IPS-NIHi11 (cell line): ENCODE measurements at regions not wholly inside any gene's neighbourhood (a gene's known extent, or its start where the extent isn't known, plus 50 kb on each side); places are given as distances from the start of the nearest gene placed in this dataset.

ENCODE experiments used
- DNase-seq: peaks from one replicate; pipeline ENCODE4 v3.0.0; 2012; ENCODE audit warnings: mixed read lengths, low spot score

DNA sequence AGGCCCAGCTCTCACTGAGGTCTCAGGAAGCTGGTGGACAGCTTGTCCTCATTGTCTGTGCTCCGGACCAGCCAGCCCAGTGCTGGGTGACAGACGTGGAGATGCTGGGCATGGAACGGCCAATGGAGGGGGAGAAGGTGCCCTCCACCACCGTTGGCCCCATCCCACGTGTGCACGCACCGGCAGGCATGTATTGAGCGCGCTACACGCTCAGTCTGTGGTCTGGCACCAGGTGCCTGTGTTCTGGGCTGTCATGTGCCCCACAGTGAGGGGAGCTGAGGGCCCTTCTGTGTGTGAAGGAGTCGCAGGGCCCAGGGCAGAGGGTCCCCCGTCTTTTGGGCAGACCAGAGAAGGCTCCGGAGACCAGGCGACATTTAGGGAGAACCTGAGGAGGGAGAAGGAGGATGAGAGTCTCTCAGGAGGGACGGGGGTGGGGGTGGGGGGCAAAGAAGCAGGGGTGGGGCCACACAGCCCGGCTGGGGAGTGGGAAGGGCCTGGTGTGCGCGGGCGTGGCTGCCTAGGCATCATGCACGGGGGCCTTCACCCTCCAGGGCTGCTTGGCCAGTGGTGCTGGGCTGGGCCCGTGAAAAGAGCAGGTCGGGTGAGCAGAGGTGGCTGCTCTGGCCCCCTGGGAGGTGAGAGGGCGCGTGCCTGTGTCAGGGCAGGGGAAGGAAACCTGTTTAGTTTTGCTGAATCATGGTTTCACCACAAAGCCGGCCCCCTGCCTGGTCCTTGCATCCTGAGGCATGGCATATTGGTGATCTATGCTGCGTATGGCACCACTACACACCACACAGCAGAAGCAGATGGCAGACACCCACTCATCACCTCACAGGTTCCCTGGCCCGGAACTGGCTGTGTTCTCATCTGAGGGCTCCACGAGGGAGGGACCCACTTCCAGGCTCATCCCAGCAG is 86.7 kb upstream of the TTC34 start:
- DNase-seq = no peak

DNA sequence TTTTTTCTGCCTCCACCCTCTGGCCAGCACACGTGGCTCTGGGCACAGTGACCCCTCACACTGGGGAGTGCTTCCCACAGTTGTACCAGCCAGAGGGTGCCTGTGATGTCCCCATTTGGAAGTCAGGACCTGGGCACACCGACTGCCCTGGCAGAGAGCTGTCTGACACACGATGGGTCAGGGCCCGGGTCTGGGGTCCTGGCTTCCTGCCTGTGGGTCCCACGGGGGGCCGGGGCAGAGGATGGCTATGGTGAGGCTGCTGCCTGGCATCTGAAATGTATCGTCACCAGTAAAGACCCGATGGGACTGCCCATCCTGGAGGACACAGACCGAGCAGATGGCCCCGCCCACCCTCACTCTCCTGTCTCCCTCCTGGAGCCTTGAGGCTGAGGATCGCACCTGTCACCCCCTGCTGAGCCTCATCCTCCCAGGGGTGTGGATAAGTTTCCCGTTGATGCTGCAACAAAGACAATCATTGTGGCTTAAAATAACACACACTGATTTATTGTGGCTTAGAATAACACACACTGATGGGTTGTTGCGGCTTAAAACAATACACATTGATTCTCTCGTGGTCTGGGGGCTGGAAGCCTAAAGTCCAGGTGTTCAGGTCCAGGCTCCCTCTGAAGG is 88.8 kb upstream of the TTC34 start:
- no peak for DNase-seq

DNA sequence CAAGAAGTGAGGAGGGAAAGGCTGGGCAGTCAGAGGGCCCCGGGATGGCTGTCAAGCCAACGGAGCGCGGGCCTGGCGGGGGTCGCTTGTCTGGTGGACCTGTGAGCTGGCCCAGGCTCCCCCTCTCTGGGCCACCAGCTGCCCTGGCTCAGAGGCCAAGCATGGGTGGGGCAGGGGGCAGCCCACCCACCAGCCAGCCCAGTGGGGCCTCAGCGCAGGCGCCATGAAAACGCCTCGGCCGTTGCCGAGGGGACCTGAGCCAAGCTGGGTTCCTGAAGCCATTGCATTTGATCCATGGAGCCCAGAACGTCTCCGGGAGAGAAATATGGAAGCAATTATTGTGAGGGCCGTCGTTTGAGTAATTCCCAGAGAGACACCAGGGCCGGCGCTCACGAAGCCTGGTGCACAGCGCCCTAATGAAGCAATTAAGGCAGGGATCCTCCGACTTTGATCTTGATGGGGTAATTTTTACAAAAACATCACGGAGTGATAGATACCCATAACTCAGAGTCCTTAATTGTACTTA is 90.5 kb upstream of the TTC34 start:
- no peak for DNase-seq

DNA sequence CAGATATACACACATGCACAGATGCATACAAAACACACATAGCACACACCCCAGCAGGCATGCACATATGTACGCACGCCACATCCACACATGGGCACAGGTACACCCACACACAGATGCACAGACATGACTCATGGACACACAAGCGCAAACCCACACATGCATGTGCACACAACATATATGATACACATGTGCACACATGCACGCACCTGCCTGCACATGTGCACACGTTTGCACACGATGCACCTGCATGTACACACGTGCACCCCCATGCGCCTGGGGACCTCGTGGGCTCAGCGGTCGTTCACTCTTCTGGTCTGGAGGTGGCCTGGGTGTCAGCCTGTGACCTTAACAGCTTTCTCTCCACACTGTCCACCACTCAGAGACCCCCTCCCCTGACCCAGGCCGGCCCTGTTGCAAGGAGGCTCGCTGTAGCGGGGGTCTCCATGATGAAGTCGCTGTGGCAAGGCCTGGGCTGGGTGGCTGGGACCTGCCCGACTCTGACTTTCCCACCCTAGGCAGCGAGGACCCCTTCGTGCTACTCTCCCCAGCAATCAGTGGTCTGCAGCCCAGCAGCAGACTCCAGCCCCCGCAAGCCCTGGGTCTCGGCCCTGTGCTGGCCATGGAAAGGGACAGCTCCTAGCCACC is 92.1 kb upstream of the TTC34 start:
- DNase-seq = no peak

DNA sequence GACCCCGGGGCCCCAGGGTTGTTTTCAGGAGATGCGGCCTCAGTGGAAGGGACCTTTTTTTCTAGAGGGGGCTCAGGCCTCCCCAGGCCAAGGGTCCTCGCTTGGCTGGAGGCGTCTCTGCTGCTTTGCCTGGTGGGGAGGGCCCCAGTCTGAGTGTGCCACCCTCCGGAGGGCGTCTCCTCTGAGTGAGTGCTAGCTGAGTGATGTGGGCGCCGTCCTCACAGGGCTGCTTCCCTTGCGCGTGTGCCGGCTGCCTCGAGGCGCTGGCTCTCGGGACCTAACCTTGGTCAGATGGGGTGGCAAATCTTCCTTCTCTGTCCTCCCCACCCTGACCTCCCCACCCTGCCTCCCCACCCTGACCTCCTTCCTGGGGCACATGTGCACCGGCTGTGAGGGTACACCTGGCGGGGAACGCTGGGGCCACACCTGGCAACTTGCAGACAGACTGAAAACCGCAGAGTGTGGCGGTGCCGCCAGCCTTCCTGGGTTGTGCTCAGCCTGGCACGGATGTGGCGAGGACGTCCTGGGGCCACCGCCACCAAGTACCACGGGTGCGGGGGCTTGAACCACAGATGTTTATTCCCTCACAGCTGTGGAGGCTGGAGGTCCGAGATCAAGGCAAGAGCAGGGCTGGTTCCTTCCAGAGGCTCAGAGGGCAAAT is 93.0 kb upstream of the TTC34 start:
- no peak for DNase-seq

DNA sequence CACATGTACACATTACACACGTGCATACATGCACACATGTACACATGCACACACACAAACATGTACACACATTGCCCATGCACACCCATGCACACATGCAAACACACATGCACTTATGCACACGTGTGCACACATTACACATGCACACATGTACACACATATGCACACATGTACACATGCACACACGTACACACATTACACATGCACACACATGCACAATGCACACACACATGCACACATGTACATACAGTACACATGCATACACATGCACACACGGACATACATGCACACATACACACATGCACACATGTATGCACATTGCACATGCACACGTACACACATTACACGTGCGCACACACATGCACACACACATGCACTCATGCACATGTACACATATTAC is 95.3 kb upstream of the TTC34 start:
- no peak for DNase-seq

DNA sequence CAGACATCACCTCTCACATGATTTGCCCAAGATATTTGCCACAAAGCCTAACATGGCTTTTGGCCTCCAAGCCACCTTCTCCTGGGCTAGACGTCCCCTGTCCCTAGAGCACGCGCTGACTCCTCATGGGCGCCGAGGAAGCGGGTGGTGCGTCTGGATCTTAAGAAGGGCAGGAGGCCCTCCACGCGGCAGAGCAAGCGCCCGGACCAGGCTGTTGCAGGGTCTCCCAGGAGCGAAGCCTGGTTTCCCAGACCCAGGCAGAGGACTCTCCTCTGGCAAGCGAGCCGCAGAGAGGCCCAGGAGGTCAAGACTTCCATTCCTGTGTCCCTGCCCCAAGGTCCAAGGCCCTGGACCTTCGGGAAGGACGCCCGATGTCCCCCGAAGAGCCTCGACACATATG is 101.7 kb upstream of the TTC34 start:
- DNase-seq = no peak

DNA sequence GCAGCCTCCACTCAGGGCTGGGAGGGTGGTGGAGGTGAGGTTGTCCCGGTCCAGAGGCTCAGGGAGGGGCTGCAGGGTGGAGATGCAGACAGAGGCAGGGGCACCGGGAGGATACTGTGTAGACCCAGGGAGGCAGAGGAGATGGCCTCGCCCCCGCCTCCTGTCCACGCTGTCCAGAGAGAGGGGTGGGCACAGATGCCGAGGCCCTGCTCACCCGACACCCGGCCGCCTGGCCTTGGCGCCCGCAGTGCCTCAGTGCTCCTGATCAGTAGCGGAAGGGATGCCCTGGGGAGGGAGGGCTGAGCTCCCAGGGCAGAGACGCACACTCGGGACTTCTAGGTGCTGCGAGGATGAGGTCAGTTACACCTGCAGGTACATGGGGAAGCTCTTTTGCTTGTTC is 102.7 kb upstream of the TTC34 start:
- DNase-seq = no peak

DNA sequence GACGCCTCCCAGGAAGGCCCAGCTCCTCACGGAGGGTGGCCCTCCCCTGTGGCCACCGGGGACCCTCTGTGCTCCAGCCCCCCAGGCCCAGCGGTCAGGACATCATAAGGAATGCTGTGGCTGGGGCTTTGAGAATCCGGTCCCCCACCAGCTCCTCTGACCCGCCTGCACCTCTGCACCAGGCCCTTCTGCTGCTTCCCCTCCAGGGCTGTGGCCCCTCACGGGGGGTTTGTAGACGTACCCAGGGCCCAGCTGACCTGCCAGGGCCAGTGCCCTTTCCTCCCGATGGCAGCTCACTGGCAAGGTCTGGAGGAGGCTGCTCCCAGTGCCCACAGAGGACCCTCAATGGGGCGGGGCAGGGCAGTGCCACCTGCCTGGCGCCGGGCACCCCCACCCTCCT is 103.9 kb upstream of the TTC34 start:
- DNase-seq = no peak

DNA sequence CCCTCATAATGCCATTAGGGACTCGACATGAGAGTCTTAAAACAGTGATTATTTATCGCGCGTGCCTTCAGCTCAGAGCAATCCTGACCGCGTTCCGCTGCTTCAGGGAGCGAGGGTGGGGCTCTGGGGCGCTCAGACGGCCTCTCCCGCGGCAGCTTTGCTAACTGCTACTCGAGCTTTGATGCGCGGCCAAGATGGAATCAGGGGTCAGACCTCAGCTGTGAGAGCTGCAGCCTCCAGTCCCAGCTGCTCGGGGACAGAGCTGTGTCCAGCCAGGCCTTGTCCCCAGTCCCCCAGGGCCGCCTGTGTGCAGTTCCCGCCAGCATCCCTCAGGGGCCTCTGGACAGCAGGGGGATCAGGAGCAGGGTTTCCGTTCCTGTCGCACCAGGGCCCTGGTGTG is 104.6 kb upstream of the TTC34 start:
- no peak for DNase-seq

DNA sequence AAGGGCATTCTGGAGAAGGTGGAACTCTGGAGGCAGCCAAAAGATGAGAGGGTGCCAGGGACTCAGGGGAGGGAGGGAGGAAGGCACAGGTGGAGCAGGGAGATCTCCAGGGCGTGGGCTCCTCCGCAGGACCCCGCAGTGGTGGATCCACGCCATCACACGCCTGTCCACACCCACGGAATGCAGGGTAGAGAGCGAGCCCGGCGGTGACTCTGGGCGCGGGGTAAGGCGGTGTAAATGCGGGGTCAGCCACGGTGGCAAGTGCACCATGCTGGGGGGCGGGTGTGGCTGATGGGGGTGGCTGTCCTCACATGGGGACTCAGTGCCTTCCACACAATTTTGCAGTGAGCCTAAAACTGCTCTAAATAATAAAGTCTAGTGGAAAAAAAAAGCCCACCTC is 105.1 kb upstream of the TTC34 start:
- DNase-seq = no peak

DNA sequence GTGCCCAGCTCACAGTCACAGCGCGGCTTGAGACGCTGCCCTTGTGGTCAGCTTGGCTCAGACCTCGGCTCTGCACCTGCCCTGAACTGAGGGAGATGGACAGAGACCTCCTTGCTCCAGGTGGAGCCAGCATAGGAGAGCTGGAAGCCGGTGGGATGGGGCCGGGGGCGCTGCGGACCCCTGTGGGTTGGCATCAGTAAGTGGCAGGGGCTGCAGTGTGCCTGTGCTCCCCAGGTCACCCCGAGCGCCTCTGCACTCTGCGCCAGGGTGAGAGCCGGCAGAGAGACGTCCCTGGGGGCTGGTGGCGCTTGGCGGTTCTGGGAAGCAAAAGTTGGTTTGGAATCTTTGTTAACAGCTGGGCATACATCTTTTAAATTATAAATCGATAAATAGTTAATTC is 105.6 kb upstream of the TTC34 start:
- no peak for DNase-seq

DNA sequence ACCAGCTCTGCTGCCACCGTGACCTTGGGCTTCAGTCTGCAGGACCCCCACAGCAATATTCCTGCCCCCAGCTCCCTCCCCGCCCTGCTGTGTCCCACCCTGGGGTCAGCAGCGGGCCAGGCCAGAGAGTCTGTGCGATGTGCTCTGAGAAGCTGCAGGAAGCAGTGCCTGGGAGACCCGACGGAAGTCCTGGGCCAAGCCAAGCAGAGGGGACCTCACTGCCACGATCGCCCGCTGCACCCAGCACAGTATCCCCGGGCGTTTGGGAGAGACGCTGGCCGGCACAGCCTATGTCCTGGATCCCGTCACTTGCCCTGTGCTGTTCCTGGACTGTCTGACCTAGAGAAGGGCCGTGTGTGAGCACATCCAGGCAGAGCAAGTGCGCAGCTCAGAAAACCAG is 106.6 kb upstream of the TTC34 start:
- DNase-seq = no peak

DNA sequence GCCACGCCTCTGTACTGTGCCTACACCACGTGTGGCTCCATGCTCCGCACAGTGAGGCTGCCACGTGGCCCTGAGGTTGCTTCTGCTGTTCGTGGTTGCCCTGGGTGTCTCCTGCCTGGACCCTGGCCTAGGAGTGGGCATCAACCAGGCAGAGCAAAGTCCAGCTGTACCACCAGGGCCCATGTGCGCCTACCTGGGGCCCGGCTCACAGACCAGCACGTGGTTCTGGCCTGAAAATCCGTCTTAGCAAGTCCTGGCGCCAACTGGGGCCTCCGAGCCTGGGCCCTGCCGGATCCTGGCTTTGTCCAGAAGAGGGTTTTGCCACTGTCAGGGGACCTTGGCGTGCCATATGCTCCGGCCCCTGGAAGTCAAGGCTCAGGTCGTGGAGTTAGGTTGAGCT is 107.1 kb upstream of the TTC34 start:
- DNase-seq = no peak

DNA sequence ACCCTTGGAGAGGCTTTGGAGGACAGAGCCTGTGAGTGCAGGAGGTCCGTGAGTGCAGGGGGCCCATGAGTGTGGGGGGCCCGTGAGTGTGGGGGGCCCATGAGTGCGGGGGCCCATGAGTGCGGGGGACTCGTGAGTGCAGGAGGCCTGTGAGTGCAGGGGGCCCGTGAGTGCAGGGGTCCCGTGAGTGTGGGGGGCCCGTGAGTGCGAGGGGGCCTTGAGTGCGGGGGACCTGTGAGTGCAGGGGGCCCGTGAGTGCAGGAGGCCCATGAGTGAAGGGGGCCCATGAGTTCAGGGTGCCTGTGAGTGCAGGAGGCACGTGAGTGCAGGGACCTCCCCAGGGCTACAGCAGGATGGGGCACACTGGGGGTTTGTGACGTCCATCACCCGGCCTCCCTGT is 108.3 kb upstream of the TTC34 start:
- no peak for DNase-seq

DNA sequence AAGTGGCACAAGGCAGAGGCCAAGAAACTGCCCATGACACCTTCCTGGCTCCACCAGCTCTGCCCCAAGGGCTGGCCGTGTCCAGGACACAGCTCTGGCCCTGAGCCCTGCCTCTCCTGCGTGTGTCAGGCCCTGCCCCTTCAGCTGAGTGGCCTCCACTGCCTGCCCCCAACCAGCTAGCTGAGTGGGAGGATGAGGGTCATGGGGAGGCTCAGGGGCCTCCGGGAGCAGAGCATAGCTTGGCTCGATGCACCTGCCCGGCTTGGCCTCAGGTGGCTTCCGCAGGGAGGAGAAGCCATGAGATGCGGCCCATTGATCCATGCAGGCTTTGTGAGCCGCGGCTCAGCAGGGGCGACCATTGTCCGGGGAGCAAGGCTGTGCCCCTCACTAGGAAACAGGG is 108.7 kb upstream of the TTC34 start:
- no peak for DNase-seq

DNA sequence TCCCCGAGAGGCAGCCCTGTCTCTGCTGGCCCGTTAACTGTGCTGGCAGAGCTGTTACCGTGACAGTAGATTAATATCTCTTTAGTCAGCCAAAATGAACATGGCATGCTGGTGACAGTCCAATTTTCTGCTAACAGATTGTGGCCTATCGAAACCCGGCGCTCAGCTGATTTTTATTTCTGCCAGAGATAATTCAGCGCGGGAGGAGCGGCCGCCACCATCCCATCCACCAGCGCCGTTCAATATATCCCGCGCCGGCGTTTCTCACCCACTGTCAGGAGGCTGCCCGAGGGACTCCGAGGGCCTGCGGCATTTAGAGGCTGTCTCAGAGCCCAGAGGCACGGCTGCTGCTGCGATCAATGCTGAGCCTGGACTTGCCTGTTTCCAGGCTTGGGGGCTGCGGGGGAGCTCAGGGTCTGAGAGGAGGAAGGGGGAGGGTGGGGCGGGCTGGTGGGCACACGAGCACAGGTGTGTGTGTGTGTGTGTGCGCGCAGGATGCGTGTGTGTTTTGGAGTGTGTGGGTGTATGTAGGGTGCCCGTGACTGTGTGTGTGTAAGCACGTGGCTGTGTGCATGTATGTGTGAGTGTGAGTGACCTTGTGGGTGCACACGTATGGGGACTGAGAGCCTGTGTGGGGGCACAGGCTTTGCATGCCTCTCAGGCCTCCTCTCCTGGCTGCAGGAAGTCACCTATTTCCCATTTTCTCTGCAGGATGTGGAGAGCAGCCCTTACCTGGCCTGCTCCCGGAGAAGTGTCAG is 109.7 kb upstream of the ACTRT2 start:
- DNase-seq = no peak

DNA sequence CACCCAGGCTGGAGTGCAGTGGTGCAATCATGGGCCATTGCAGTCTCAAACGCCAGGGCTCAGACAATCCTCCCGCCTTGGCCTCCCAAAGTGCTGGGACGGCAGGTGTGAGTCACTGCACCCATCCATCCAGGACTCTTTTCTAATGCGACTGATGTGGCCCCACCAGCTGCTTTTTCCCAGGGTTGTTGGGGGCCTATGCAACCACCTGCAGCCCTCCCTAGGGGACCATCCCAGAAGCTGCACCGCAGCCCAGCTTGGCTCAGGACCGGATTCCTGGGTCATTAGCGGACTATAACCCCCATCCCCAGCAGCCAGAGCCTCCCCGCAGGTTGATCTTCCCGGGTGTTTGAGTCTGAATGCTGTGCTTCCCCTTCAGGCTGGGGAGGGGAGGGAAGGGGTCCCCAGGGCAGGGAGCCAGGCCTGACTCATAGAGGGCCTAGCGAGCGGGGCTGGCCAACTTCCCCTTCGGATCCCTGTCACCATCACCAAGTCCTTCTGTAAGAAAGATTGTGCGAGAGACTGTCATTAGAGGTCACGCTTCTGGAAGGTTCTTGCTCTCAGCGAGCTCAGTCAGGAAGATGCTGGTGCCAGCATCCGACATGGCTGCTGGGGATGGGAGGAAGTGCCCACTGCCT is 108.7 kb upstream of the ACTRT2 start:
- no peak for DNase-seq

DNA sequence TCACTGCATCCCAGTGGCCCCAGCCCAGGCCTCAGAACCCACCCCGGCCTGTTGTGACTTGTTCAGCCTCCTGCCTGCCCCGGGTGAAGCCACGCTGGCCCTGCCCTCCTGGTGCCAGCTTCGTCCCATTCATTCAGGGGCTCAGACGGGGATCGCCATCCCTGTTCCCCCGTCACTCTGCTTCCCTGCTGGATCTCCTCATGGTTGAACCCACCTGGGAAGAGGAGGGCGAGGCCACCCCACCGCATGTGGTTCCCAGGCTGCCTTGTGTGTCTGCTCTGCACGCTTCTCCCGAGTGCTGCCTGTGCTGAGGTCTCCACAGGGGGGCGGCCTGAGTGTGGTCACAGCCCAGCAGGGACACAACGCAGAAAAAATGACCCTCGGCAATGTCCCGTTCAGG is 108.2 kb upstream of the ACTRT2 start:
- no peak for DNase-seq

DNA sequence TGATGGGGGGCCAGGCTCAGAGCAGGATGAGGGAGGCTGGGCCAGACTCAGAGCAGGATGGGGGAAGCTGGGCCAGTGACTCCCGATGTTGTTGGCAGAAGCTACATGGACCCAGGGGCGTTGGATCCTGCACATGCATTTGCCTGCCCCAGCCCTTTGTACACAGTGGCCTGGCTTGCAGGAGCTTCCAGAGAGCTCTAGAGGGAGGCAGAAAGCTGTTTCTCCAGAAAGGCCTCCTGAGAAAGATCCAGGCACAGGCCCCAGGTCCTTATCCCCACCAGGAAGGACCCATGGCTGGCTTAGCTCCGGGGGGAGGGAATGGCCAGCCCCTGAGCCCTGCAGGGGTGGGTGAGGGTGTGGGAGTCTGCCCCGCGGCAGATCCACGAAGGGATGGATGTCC is 106.6 kb upstream of the ACTRT2 start:
- DNase-seq = no peak

DNA sequence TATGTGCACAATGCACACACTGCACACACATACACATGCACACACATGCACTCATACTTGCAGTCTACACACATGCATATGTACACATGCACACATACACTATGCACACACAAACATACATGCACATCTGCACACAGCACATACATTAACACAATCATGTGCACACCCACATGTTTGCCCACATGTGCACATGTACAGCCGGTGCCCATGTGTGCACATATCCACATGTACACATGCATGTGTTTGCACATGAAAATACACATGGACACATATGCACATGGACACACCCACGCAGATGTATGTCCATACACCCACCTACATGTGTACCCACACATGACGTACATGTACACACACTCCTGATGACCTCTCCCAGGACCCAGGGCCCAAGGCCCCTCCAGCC is 105.1 kb upstream of the ACTRT2 start:
- DNase-seq = no peak
